KMS-11 (cell line): ENCODE measurements at regions not wholly inside any gene's neighbourhood (a gene's known extent, or its start where the extent isn't known, plus 50 kb on each side); places are given as distances from the start of the nearest gene placed in this dataset.

Experiments
- H2AFZ ChIP-seq: fragments of 200-600 bp; sonication (generic); 2 replicates; pipeline ENCODE4 v1.6.1; 2016; ENCODE audit warnings: antibody characterized with exemption, mixed run types, low read depth
- H3K27ac ChIP-seq: fragments of 200-600 bp; sonication (generic); 2 replicates; pipeline ENCODE4 v1.6.1; 2016; ENCODE audit warnings: mild to moderate bottlenecking, mixed run types
- H3K27me3 ChIP-seq: fragments of 200-600 bp; sonication (generic); 2 replicates; pipeline ENCODE4 v1.6.1; 2017; ENCODE audit warnings: mild to moderate bottlenecking, low read depth, mixed run types, moderate library complexity; ENCODE audit not compliant: insufficient read depth
- H3K36me3 ChIP-seq: fragments of 200-600 bp; sonication (generic); 2 replicates; pipeline ENCODE4 v1.6.1; 2017; ENCODE audit warnings: mild to moderate bottlenecking, mixed run types; ENCODE audit not compliant: insufficient read depth
- H3K4me1 ChIP-seq: fragments of 200-600 bp; sonication (generic); 2 replicates; pipeline ENCODE4 v1.6.1; 2016; ENCODE audit warnings: mild to moderate bottlenecking, low read depth, mixed run types; ENCODE audit not compliant: poor library complexity, severe bottlenecking
- H3K4me2 ChIP-seq: fragments of 200-600 bp; sonication (generic); 2 replicates; pipeline ENCODE4 v1.7.0; 2016; ENCODE audit warnings: mild to moderate bottlenecking, mixed run types
- H3K4me3 ChIP-seq: fragments of 200-600 bp; sonication (generic); IDR thresholded peaks from 2 replicates; pipeline ENCODE4 v1.6.1; 2017; ENCODE audit warnings: low read depth, low read length, mixed read lengths; ENCODE audit not compliant: insufficient read depth
- H3K79me2 ChIP-seq: fragments of 200-600 bp; sonication (generic); 2 replicates; pipeline ENCODE4 v1.6.1; 2016; ENCODE audit warnings: low read depth, mixed run types; ENCODE audit not compliant: insufficient read depth
- H3K9ac ChIP-seq: fragments of 200-600 bp; sonication (generic); 2 replicates; pipeline ENCODE4 v1.6.1; 2016; ENCODE audit warnings: mild to moderate bottlenecking, mixed run types
- H4K20me1 ChIP-seq: fragments of 200-600 bp; sonication (generic); 2 replicates; pipeline ENCODE4 v1.6.1; 2016; ENCODE audit warnings: mild to moderate bottlenecking, mixed run types; ENCODE audit not compliant: insufficient read depth
- TF ChIP-seq, protein P1 (sequence below): fragments of 200-600 bp; sonication (generic); conservative IDR thresholded peaks from 2 replicates; pipeline ENCODE4 v1.6.1; 2017; ENCODE audit warnings: low read depth, mild to moderate bottlenecking, antibody characterized with exemption, low read length, moderate library complexity, mixed read lengths

DNA sequence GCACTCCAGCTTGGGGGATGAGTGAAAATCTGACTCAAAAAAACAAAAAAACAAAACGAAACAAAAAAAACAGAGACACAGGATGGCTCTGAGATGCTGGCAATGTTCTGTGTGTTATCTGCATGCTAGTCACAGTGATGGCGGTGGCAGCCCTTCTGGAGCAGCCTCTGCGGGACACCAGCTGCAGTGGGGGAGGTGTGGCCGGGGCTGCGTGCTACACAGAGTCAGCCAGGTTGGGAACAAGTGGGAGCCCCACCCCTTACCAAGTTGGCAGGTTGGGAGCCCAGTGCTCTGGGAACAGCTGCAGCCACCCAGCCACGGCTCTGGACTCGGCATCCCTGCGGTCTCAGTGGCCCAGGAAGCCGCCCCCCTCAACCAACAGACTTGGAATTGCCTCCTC, 206.5 kb upstream of the ZFP42 start:
- Histone ChIP-seq H3K4me3 (no peak overlapping the region), H3K27me3 (no peaks in the 10 kb centered on the region), H2AFZ (no peak overlapping the region), H3K4me1 (no peaks in the 10 kb centered on the region), H3K9ac (no peak overlapping the region), H3K27ac (no peak overlapping the region), H3K4me2 (no peak overlapping the region), H3K79me2 (no peaks in the 10 kb centered on the region), H4K20me1 (no peaks in the 10 kb centered on the region), H3K36me3 (no peaks in the 10 kb centered on the region)
- TF ChIP-seq, protein P1, sequence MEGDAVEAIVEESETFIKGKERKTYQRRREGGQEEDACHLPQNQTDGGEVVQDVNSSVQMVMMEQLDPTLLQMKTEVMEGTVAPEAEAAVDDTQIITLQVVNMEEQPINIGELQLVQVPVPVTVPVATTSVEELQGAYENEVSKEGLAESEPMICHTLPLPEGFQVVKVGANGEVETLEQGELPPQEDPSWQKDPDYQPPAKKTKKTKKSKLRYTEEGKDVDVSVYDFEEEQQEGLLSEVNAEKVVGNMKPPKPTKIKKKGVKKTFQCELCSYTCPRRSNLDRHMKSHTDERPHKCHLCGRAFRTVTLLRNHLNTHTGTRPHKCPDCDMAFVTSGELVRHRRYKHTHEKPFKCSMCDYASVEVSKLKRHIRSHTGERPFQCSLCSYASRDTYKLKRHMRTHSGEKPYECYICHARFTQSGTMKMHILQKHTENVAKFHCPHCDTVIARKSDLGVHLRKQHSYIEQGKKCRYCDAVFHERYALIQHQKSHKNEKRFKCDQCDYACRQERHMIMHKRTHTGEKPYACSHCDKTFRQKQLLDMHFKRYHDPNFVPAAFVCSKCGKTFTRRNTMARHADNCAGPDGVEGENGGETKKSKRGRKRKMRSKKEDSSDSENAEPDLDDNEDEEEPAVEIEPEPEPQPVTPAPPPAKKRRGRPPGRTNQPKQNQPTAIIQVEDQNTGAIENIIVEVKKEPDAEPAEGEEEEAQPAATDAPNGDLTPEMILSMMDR, result no peak

DNA sequence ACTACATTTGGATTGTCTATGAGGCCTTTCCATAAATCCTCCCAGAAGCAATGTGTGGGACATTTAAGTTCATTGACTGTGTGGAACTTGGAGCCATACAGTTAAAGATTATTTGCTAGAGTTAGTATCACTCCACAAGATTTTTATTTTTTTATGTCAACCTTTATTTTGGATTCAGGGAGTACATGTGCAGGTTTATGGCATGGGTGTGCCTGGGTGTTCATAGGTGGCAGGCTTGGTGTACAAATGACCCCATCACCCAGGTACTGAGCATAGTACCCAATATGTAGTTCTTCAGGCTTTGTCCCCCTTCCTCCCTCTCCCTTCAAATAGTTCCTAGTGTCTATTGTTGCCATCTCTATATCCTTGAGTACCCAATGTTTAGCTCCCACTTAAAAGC, 199.8 kb upstream of the ZFP42 start:
- Histone ChIP-seq H3K36me3 (no peaks in the 10 kb centered on the region), H3K4me1 (peaks cover 9% of the 10 kb centered on the region), H3K27ac (no peak overlapping the region), H4K20me1 (no peaks in the 10 kb centered on the region), H3K27me3 (no peaks in the 10 kb centered on the region), H2AFZ (no peak overlapping the region), H3K4me2 (no peak overlapping the region), H3K9ac (no peak overlapping the region), H3K4me3 (no peak overlapping the region), H3K79me2 (no peaks in the 10 kb centered on the region)
- TF ChIP-seq, protein P1, result no peak

DNA sequence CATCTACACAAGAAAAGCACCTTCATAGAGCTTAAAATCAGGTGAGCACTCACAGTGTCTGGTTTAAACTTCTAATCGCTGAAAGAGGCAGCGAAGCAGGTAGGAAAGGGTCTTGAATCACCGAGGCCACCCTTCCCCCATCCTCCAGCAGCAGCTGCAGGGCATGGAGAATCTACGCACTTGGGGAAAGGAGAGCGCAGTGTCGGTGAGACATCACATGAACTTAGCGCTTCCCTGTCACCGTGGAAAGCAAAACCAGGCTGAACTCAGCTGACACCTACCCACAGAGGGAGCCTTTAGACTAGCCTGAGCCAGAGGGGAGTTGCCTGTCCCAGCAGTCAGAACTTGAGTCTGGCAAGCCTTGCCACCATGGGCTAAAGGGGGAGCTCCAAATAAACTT, 197.2 kb upstream of the ZFP42 start:
- Histone ChIP-seq H3K4me3 (no peak overlapping the region), H3K4me1 (peaks cover 9% of the 10 kb centered on the region), H3K9ac (no peak overlapping the region), H4K20me1 (no peaks in the 10 kb centered on the region), H3K36me3 (no peaks in the 10 kb centered on the region), H2AFZ (no peak overlapping the region), H3K4me2 (no peak overlapping the region), H3K27ac (no peak overlapping the region), H3K27me3 (no peaks in the 10 kb centered on the region), H3K79me2 (no peaks in the 10 kb centered on the region)
- TF ChIP-seq, protein P1, result no peak

DNA sequence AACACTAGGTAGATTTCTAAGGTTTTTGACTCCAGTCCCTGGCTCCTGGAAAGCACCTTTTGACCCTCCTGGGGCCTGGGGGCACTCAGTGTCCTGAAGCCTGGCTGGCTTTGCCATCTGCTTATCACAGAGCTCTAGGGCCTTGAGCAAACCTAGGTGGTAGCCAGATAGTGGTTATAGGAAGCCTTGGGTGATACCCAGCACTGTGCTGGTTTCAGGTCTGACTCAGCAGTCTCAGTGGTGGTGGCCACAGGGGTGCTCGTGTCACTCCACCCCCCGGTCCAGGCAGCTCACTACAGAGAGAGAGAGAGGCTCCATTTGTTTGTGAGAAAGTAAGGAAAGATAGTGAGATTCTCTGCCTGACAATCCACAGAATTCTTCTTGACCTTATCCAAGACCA, 195.8 kb upstream of the ZFP42 start:
- H3K36me3 ChIP-seq, result no peaks in the 10 kb centered on the region
- TF ChIP-seq, protein P1, result no peak

More for the DNA sequence above, 195.8 kb upstream of the ZFP42 start:
- H4K20me1 ChIP-seq, result no peaks in the 10 kb centered on the region
- no peak overlapping the region for H3K9ac ChIP-seq
- no peaks in the 10 kb centered on the region for H3K27me3 ChIP-seq
- H3K4me1 ChIP-seq, result peaks cover 9% of the 10 kb centered on the region
- no peak overlapping the region for H2AFZ ChIP-seq
- H3K4me3 ChIP-seq, result no peak overlapping the region
- no peaks in the 10 kb centered on the region for H3K79me2 ChIP-seq
- H3K27ac ChIP-seq, result no peak overlapping the region
- H3K4me2 ChIP-seq, result no peak overlapping the region
